ENCODE measurements at regions not wholly inside any gene's neighbourhood (a gene's known extent, or its start where the extent isn't known, plus 50 kb on each side); places are given as distances from the start of the nearest gene placed in this dataset.

- Histone ChIP-seq H3K4me3 (ENCODE audit: low read depth, low read length) (no peak overlapping the region), H3K9me3 (ENCODE audit: control insufficient read depth, low read length) (no peaks in the 10 kb centered on the region), H2AFZ (no peak overlapping the region), H3K4me2 (ENCODE audit: low read length) (no peak overlapping the region), H3K79me2 (no peaks in the 10 kb centered on the region), H3K9ac (no peak overlapping the region), H3K36me3 (ENCODE audit: control insufficient read depth, insufficient read depth, low read length) (no peaks in the 10 kb centered on the region), H3K27me3 (ENCODE audit: control insufficient read depth, insufficient read depth, low read length) (no peaks in the 10 kb centered on the region), H3K27ac (no peak overlapping the region), H3K4me1 (no peaks in the 10 kb centered on the region)
- no peak for TF ChIP-seq CTCF (IDR thresholded peaks at IDR 0.05)
These were observed 427.7 kb upstream of the NOX3 start for GRCh38 chr6:155883334-155883731.

GRCh38 chr6:155882527-155883333, 427.1 kb upstream of the NOX3 start:
- Histone ChIP-seq H2AFZ (no peak overlapping the region), H3K4me2 (ENCODE audit: low read length) (no peak overlapping the region), H3K27ac (no peak overlapping the region), H3K4me1 (no peaks in the 10 kb centered on the region), H3K36me3 (ENCODE audit: control insufficient read depth, insufficient read depth, low read length) (no peaks in the 10 kb centered on the region), H3K27me3 (ENCODE audit: control insufficient read depth, insufficient read depth, low read length) (no peaks in the 10 kb centered on the region), H3K9ac (no peak overlapping the region), H3K79me2 (no peaks in the 10 kb centered on the region), H3K9me3 (ENCODE audit: control insufficient read depth, low read length) (no peaks in the 10 kb centered on the region), H3K4me3 (ENCODE audit: low read depth, low read length) (no peak overlapping the region)
- TF ChIP-seq CTCF (IDR thresholded peaks at IDR 0.05): no peak

- no peak for TF ChIP-seq CTCF (IDR thresholded peaks at IDR 0.05)
- no peak overlapping the region for H3K9ac ChIP-seq
- no peaks in the 10 kb centered on the region for H3K36me3 ChIP-seq (ENCODE audit: control insufficient read depth, insufficient read depth, low read length)
- no peaks in the 10 kb centered on the region for H3K9me3 ChIP-seq (ENCODE audit: control insufficient read depth, low read length)
- H3K27ac ChIP-seq: no peak overlapping the region
- H2AFZ ChIP-seq: no peak overlapping the region
- H3K4me2 ChIP-seq (ENCODE audit: low read length): no peak overlapping the region
- H3K4me1 ChIP-seq: no peaks in the 10 kb centered on the region
- H3K4me3 ChIP-seq (ENCODE audit: low read depth, low read length): no peak overlapping the region
- no peaks in the 10 kb centered on the region for H3K27me3 ChIP-seq (ENCODE audit: control insufficient read depth, insufficient read depth, low read length)
- no peaks in the 10 kb centered on the region for H3K79me2 ChIP-seq
These were observed 426.3 kb upstream of the NOX3 start for GRCh38 chr6:155881826-155882526.

- Histone ChIP-seq H3K27me3 (ENCODE audit: control insufficient read depth, insufficient read depth, low read length) (no peaks in the 10 kb centered on the region), H3K4me1 (no peaks in the 10 kb centered on the region), H3K27ac (no peak overlapping the region)
These were observed 425.3 kb upstream of the NOX3 start for GRCh38 chr6:155880900-155881299.

More at GRCh38 chr6:155880900-155881299, 425.3 kb upstream of the NOX3 start:
- Histone ChIP-seq H3K4me3 (ENCODE audit: low read depth, low read length) (no peak overlapping the region), H2AFZ (no peak overlapping the region), H3K79me2 (no peaks in the 10 kb centered on the region), H3K36me3 (ENCODE audit: control insufficient read depth, insufficient read depth, low read length) (no peaks in the 10 kb centered on the region), H3K9me3 (ENCODE audit: control insufficient read depth, low read length) (no peaks in the 10 kb centered on the region), H3K4me2 (ENCODE audit: low read length) (no peak overlapping the region), H3K9ac (no peak overlapping the region)
- TF ChIP-seq CTCF (IDR thresholded peaks at IDR 0.05): no peak
